HG03095 (cell line): ENCODE measurements at regions not wholly inside any gene's neighbourhood (a gene's known extent, or its start where the extent isn't known, plus 50 kb on each side); places are given as distances from the start of the nearest gene placed in this dataset.
"Not testable (repeated sequence)": the region's sequence is repeated elsewhere in the genome, so short reads cannot be mapped to it uniquely, and the experiment has no call there.

Experiments used
- ATAC-seq: cut with Tn5 transposase; IDR thresholded peaks from one replicate; pipeline ENCODE4 v1.9.1; 2021; ENCODE audit warnings: moderate library complexity; ENCODE audit not compliant: unreplicated experiment

- no peak for ATAC-seq
Observed at GRCh38 chr22:47625531-47626427, 863.3 kb downstream of the TBC1D22A start.

GRCh38 chr22:47625013-47625385 lies 862.5 kb downstream of the TBC1D22A start:
- ATAC-seq = no peak

- no peak for ATAC-seq
Observed at GRCh38 chr22:47624252-47625012, 862.0 kb downstream of the TBC1D22A start.

- no peak for ATAC-seq
Observed at GRCh38 chr22:47623763-47624148, 861.3 kb downstream of the TBC1D22A start.

GRCh38 chr22:47623066-47623762 lies 860.8 kb downstream of the TBC1D22A start:
- ATAC-seq = no peak

GRCh38 chr22:47622541-47622940 lies 860.1 kb downstream of the TBC1D22A start:
- ATAC-seq = no peak

- ATAC-seq = no peak
Observed at GRCh38 chr22:47621253-47621652, 858.8 kb downstream of the TBC1D22A start.

GRCh38 chr22:47620391-47620790 lies 857.9 kb downstream of the TBC1D22A start:
- no peak for ATAC-seq

GRCh38 chr22:47619631-47620030 lies 857.2 kb downstream of the TBC1D22A start:
- no peak for ATAC-seq

- no peak for ATAC-seq
Observed at GRCh38 chr22:47618180-47619010, 855.9 kb downstream of the TBC1D22A start.

GRCh38 chr22:47617186-47617585 lies 854.7 kb downstream of the TBC1D22A start:
- no peak for ATAC-seq

- no peak for ATAC-seq
Observed at GRCh38 chr22:47616396-47617020, 854.1 kb downstream of the TBC1D22A start.

- ATAC-seq = no peak
Observed at GRCh38 chr22:47615051-47615450, 852.6 kb downstream of the TBC1D22A start.

GRCh38 chr22:47613606-47614350 lies 851.3 kb downstream of the TBC1D22A start:
- no peak for ATAC-seq

GRCh38 chr22:47613181-47613580 lies 850.7 kb downstream of the TBC1D22A start:
- not testable (repeated sequence) for ATAC-seq

GRCh38 chr22:47612311-47612910 lies 850.0 kb downstream of the TBC1D22A start:
- no peak for ATAC-seq

GRCh38 chr22:47610764-47611163 lies 848.3 kb downstream of the TBC1D22A start:
- no peak for ATAC-seq

- ATAC-seq = no peak
Observed at GRCh38 chr22:47610281-47610680, 847.8 kb downstream of the TBC1D22A start.

GRCh38 chr22:47609653-47610052 lies 847.2 kb downstream of the TBC1D22A start:
- no peak for ATAC-seq
